Endothelial cell of hepatic sinusoid (primary cell): ENCODE measurements at regions not wholly inside any gene's neighbourhood (a gene's known extent, or its start where the extent isn't known, plus 50 kb on each side); places are given as distances from the start of the nearest gene placed in this dataset.

Source experiments
- in situ Hi-C: cut with HindIII; loops from 2 replicates; pipeline ENCODE4 v1.10.0; 2017; ENCODE audit warnings: low sequenced_read_pairs

- in situ Hi-C loops = no loop called here
These were observed 61.4 kb upstream of the GPR6 start for GRCh38 chr6:109916759-109917158.

GRCh38 chr6:109918227-109918626, 59.9 kb upstream of the GPR6 start:
- in situ Hi-C loops = no loop called here

- in situ Hi-C loops = loop anchor here (5.0 kb wide), 1 partner anchor 69 kb away; no protein-coding TSS in a partner anchor
These were observed 57.2 kb upstream of the GPR6 start for GRCh38 chr6:109920911-109921310.

GRCh38 chr6:109922851-109923250, 55.3 kb upstream of the GPR6 start:
- in situ Hi-C loops = loop anchor here (5.0 kb wide), 1 partner anchor 71 kb away; no protein-coding TSS in a partner anchor

- in situ Hi-C loops = no loop called here
These were observed 53.0 kb upstream of the GPR6 start for GRCh38 chr6:109925075-109925474.

GRCh38 chr6:109927052-109927451, 51.1 kb upstream of the GPR6 start:
- in situ Hi-C loops = no loop called here
